ENCODE measurements at regions not wholly inside any gene's neighbourhood (a gene's known extent, or its start where the extent isn't known, plus 50 kb on each side); places are given as distances from the start of the nearest gene placed in this dataset.
A peak's percentile ranks its signal among the peaks of the same experiment; 100 is the strongest.

DNA sequence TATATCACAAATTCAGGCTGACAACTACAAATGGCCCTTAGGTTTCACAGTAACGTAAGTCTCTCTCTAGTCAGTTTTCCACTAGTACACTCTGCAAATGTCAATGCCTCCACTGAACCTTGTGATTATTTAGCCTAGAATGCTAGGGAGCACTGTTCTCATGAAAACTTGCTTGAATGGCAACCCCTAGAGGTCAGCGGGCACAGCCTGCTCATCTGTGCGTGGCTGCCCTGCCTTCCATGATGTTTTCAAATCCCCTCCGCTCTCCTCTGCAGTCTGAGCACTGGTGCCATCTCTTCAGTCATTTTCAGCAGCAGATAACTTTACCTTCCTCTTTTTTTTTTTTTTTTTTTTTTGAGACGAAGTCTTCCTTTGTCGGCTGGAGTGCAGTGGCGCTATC is 84.1 kb upstream of the GULP1 start:
- Histone ChIP-seq H2BK5ac (ENCODE audit: low read length) (no peak overlapping the region), H3K4me2 (ENCODE audit: low read length) (no peak overlapping the region), H3K9ac (ENCODE audit: low read length) (no peak overlapping the region), H4K8ac (ENCODE audit: low read depth, low read length) (no peak overlapping the region), H3K79me1 (ENCODE audit: low read length) (no peaks in the 10 kb centered on the region), H3K27me3 (ENCODE audit: insufficient read depth, low read length, poor library complexity) (no peaks in the 10 kb centered on the region), H3K36me3 (ENCODE audit: control insufficient read depth, insufficient read depth, low read length) (no peaks in the 10 kb centered on the region), H4K5ac (ENCODE audit: low read length) (no peak overlapping the region), H3K27ac (ENCODE audit: low read depth, low read length) (no peak overlapping the region), H2BK120ac (ENCODE audit: low read depth, low read length) (no peak overlapping the region), H3K23ac (ENCODE audit: low read length) (no peak overlapping the region), H3K4ac (ENCODE audit: low read depth, low read length) (no peak overlapping the region), H3K18ac (ENCODE audit: low read length) (no peak overlapping the region), H3K4me3 (ENCODE audit: low read length) (no peak overlapping the region), H3K56ac (ENCODE audit: low read length) (no peak overlapping the region), H3K4me1 (ENCODE audit: control insufficient read depth, low read depth, low read length) (no peaks in the 10 kb centered on the region), H2AK5ac (ENCODE audit: low read length) (no peak overlapping the region), H2BK15ac (replicated peaks; ENCODE audit: low read depth) (no peak overlapping the region), H3K79me2 (ENCODE audit: control insufficient read depth, insufficient read depth, low read length) (no peaks in the 10 kb centered on the region)
- peak; percentile 17 for DNase-seq
- WGBS (ENCODE audit: extremely low coverage, insufficient coverage, low lambda C conversion rate), result no CpG with 5 or more reads among the region's 7 CpGs

DNA sequence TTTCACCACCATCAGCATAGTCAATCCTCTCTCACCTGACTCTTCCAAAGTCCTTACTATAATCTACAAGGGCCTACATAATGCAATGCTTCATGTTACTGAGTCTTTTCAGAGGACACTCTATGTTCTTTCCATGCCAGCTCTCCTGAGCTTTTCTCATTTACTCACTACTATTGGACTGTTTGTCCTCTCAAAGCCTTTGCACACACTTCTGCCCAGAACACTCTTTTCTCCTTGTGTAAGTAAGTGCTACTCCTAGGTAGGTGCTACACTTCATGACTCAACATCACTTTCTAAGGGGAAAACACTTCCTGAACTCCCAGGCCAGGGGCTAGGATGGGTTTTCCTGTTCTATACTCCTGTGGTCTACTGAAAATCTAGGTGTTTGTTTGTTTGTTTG is 82.5 kb upstream of the GULP1 start:
- no peak for DNase-seq
- no peaks in the 10 kb centered on the region for H3K79me1 ChIP-seq (ENCODE audit: low read length)
- no peak overlapping the region for H3K56ac ChIP-seq (ENCODE audit: low read length)
- no peaks in the 10 kb centered on the region for H3K79me2 ChIP-seq (ENCODE audit: control insufficient read depth, insufficient read depth, low read length)
- H3K9ac ChIP-seq (ENCODE audit: low read length), result no peak overlapping the region
- no peak overlapping the region for H3K23ac ChIP-seq (ENCODE audit: low read length)
- no peak overlapping the region for H3K27ac ChIP-seq (ENCODE audit: low read depth, low read length)
- no peak overlapping the region for H3K18ac ChIP-seq (ENCODE audit: low read length)
- H2AK5ac ChIP-seq (ENCODE audit: low read length), result no peak overlapping the region
- no peak overlapping the region for H4K8ac ChIP-seq (ENCODE audit: low read depth, low read length)
- H3K27me3 ChIP-seq (ENCODE audit: insufficient read depth, low read length, poor library complexity), result no peaks in the 10 kb centered on the region
- no peak overlapping the region for H2BK120ac ChIP-seq (ENCODE audit: low read depth, low read length)
- no peak overlapping the region for H3K4me3 ChIP-seq (ENCODE audit: low read length)
- H2BK5ac ChIP-seq (ENCODE audit: low read length), result no peak overlapping the region
- no peak overlapping the region for H2BK15ac ChIP-seq (replicated peaks; ENCODE audit: low read depth)
- no peaks in the 10 kb centered on the region for H3K4me1 ChIP-seq (ENCODE audit: control insufficient read depth, low read depth, low read length)
- H3K36me3 ChIP-seq (ENCODE audit: control insufficient read depth, insufficient read depth, low read length), result no peaks in the 10 kb centered on the region
- no peak overlapping the region for H3K4me2 ChIP-seq (ENCODE audit: low read length)
- H3K4ac ChIP-seq (ENCODE audit: low read depth, low read length), result no peak overlapping the region
- no peak overlapping the region for H4K5ac ChIP-seq (ENCODE audit: low read length)

DNA sequence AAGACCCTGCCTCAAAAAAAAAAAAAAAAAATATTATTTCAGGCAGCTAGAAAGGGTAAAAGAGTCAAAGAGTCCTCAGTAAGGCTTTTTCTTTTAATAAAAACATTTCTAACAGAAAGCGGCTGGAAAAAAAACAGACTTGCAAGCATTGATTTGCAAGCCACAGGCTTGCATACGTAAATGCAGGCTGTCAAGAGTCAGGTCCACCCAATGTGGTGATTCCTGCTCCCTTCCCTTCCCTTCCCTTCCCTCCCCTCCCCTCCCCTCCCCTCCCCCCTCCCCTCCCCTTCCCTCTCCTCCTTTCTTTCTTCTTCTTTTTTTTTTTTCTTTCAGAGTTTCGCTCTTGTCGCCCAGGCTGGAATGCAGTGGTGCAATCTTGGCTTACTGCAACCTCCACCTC is 74.4 kb upstream of the GULP1 start:
- Histone ChIP-seq H4K5ac (ENCODE audit: low read length) (no peak overlapping the region), H3K18ac (ENCODE audit: low read length) (no peak overlapping the region), H2AK5ac (ENCODE audit: low read length) (no peak overlapping the region), H3K4me1 (ENCODE audit: control insufficient read depth, low read depth, low read length) (no peaks in the 10 kb centered on the region), H3K56ac (ENCODE audit: low read length) (no peak overlapping the region), H3K4ac (ENCODE audit: low read depth, low read length) (no peak overlapping the region), H3K9ac (ENCODE audit: low read length) (no peak overlapping the region), H2BK15ac (replicated peaks; ENCODE audit: low read depth) (no peak overlapping the region), H4K8ac (ENCODE audit: low read depth, low read length) (no peak overlapping the region), H2BK120ac (ENCODE audit: low read depth, low read length) (no peak overlapping the region), H3K23ac (ENCODE audit: low read length) (no peak overlapping the region), H3K4me2 (ENCODE audit: low read length) (no peak overlapping the region), H3K4me3 (ENCODE audit: low read length) (no peak overlapping the region), H3K79me2 (ENCODE audit: control insufficient read depth, insufficient read depth, low read length) (no peaks in the 10 kb centered on the region), H2BK5ac (ENCODE audit: low read length) (no peak overlapping the region), H3K27me3 (ENCODE audit: insufficient read depth, low read length, poor library complexity) (no peaks in the 10 kb centered on the region), H3K36me3 (ENCODE audit: control insufficient read depth, insufficient read depth, low read length) (no peaks in the 10 kb centered on the region), H3K79me1 (ENCODE audit: low read length) (no peaks in the 10 kb centered on the region), H3K27ac (ENCODE audit: low read depth, low read length) (no peak overlapping the region)
- WGBS (ENCODE audit: extremely low coverage, insufficient coverage, low lambda C conversion rate), result no CpG with 5 or more reads among the region's 4 CpGs
- no peak for DNase-seq

DNA sequence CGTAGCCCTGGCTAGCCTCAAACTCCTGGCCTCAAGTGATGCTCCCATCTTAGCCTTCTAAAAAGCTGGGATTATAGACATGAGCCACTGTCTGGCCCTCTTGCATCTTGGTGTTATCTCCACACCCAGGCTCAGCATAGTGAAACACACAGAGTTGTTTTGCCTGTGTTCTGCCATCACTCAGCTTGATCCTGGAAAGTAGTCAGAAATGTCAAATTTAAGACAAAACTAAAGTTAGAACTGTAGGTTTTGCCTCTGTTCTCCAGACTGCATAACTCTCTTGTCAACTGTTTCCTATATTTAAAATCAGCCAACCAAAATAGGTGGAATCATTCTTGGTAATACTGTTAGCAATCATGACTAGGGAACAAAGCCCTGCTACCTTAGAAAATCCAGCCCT is 72.1 kb upstream of the GULP1 start:
- Histone ChIP-seq H3K9ac (ENCODE audit: low read length) (no peak overlapping the region), H4K5ac (ENCODE audit: low read length) (no peak overlapping the region), H2AK5ac (ENCODE audit: low read length) (no peak overlapping the region), H3K36me3 (ENCODE audit: control insufficient read depth, insufficient read depth, low read length) (no peaks in the 10 kb centered on the region), H2BK15ac (replicated peaks; ENCODE audit: low read depth) (no peak overlapping the region), H3K4ac (ENCODE audit: low read depth, low read length) (no peak overlapping the region), H4K8ac (ENCODE audit: low read depth, low read length) (no peak overlapping the region), H3K27ac (ENCODE audit: low read depth, low read length) (no peak overlapping the region), H2BK5ac (ENCODE audit: low read length) (no peak overlapping the region), H3K18ac (ENCODE audit: low read length) (no peak overlapping the region), H3K23ac (ENCODE audit: low read length) (no peak overlapping the region), H3K79me2 (ENCODE audit: control insufficient read depth, insufficient read depth, low read length) (no peaks in the 10 kb centered on the region), H3K4me2 (ENCODE audit: low read length) (no peak overlapping the region), H3K4me1 (ENCODE audit: control insufficient read depth, low read depth, low read length) (no peaks in the 10 kb centered on the region), H3K56ac (ENCODE audit: low read length) (no peak overlapping the region), H3K4me3 (ENCODE audit: low read length) (no peak overlapping the region), H3K79me1 (ENCODE audit: low read length) (no peaks in the 10 kb centered on the region), H2BK120ac (ENCODE audit: low read depth, low read length) (no peak overlapping the region), H3K27me3 (ENCODE audit: insufficient read depth, low read length, poor library complexity) (no peaks in the 10 kb centered on the region)
- no peak for DNase-seq
- WGBS (ENCODE audit: extremely low coverage, insufficient coverage, low lambda C conversion rate), result no CpG with 5 or more reads among the region's 1 CpG

DNA sequence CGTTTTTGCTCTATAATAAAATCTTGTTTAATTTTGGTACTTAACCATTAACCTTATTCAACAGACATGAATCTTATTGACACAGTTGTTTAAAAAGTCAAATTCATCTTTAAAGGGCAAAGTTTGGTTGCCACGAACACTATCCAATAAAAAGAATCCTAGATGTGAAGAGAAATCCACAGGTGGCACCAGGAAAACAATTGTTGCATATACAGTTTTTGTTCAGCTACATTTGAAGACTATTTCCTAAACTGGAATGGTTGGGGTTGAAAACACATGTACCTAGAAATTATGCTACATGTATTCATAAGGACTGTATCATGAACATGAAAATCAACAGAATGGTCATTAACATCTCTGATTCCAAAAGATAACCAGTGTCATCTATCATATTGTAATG is 71.1 kb upstream of the GULP1 start:
- Histone ChIP-seq H3K56ac (ENCODE audit: low read length) (no peak overlapping the region), H2BK120ac (ENCODE audit: low read depth, low read length) (no peak overlapping the region), H3K4me1 (ENCODE audit: control insufficient read depth, low read depth, low read length) (no peaks in the 10 kb centered on the region), H3K23ac (ENCODE audit: low read length) (no peak overlapping the region), H3K4ac (ENCODE audit: low read depth, low read length) (no peak overlapping the region), H3K9ac (ENCODE audit: low read length) (no peak overlapping the region), H2AK5ac (ENCODE audit: low read length) (no peak overlapping the region), H2BK5ac (ENCODE audit: low read length) (no peak overlapping the region), H4K8ac (ENCODE audit: low read depth, low read length) (no peak overlapping the region), H3K79me1 (ENCODE audit: low read length) (no peaks in the 10 kb centered on the region), H3K4me3 (ENCODE audit: low read length) (no peak overlapping the region), H3K18ac (ENCODE audit: low read length) (no peak overlapping the region), H2BK15ac (replicated peaks; ENCODE audit: low read depth) (no peak overlapping the region), H3K79me2 (ENCODE audit: control insufficient read depth, insufficient read depth, low read length) (no peaks in the 10 kb centered on the region), H3K36me3 (ENCODE audit: control insufficient read depth, insufficient read depth, low read length) (no peaks in the 10 kb centered on the region), H3K27ac (ENCODE audit: low read depth, low read length) (no peak overlapping the region), H4K5ac (ENCODE audit: low read length) (no peak overlapping the region), H3K4me2 (ENCODE audit: low read length) (no peak overlapping the region), H3K27me3 (ENCODE audit: insufficient read depth, low read length, poor library complexity) (no peaks in the 10 kb centered on the region)
- no CpG with 5 or more reads among the region's 2 CpGs for WGBS (ENCODE audit: extremely low coverage, insufficient coverage, low lambda C conversion rate)
- no peak for DNase-seq

DNA sequence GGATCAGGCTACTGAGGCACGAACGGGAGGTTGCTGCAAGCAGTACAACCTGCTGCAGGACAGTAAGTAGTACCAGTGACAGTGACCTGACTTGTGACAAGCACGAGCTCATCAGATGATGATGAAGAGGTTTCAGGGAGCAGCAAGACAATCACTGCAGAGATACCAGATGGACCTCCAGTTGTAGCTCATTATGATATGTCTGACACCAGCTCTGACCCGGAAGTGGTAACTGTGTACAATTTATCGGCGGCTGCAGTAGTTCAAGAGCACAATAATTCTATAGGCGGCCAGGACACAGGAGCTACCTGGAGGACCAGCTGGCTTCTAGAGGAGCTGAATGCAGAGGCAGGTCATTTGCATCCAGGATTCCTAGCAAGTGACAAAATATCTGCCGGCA is 64.0 kb upstream of the GULP1 start:
- Histone ChIP-seq H4K5ac (ENCODE audit: low read length) (no peak overlapping the region), H3K4me3 (ENCODE audit: low read length) (no peak overlapping the region), H3K4me1 (ENCODE audit: control insufficient read depth, low read depth, low read length) (no peaks in the 10 kb centered on the region), H3K79me1 (ENCODE audit: low read length) (no peaks in the 10 kb centered on the region), H3K23ac (ENCODE audit: low read length) (no peak overlapping the region), H3K4ac (ENCODE audit: low read depth, low read length) (no peak overlapping the region), H3K4me2 (ENCODE audit: low read length) (no peak overlapping the region), H3K18ac (ENCODE audit: low read length) (no peak overlapping the region), H3K27ac (ENCODE audit: low read depth, low read length) (no peak overlapping the region), H2AK5ac (ENCODE audit: low read length) (no peak overlapping the region), H3K9ac (ENCODE audit: low read length) (no peak overlapping the region), H3K36me3 (ENCODE audit: control insufficient read depth, insufficient read depth, low read length) (no peaks in the 10 kb centered on the region), H3K79me2 (ENCODE audit: control insufficient read depth, insufficient read depth, low read length) (no peaks in the 10 kb centered on the region), H3K27me3 (ENCODE audit: insufficient read depth, low read length, poor library complexity) (no peaks in the 10 kb centered on the region), H2BK5ac (ENCODE audit: low read length) (no peak overlapping the region), H2BK15ac (replicated peaks; ENCODE audit: low read depth) (no peak overlapping the region), H2BK120ac (ENCODE audit: low read depth, low read length) (no peak overlapping the region), H4K8ac (ENCODE audit: low read depth, low read length) (no peak overlapping the region), H3K56ac (ENCODE audit: low read length) (no peak overlapping the region)
- WGBS (ENCODE audit: extremely low coverage, insufficient coverage, low lambda C conversion rate), result no CpG with 5 or more reads among the region's 8 CpGs
- DNase-seq, result no peak
